Epithelial cell of esophagus (primary cell): ENCODE measurements at regions not wholly inside any gene's neighbourhood (a gene's known extent, or its start where the extent isn't known, plus 50 kb on each side); places are given as distances from the start of the nearest gene placed in this dataset.
"Not testable (repeated sequence)": the region's sequence is repeated elsewhere in the genome, so short reads cannot be mapped to it uniquely, and the experiment has no call there.

Source experiments
- DNase-seq: peaks from one replicate; pipeline ENCODE4 v3.0.0; 2010; ENCODE audit warnings: low read depth
- H3K4me3 ChIP-seq: 2 replicates; pipeline ENCODE4 v1.5.1; 2011; ENCODE audit warnings: mild to moderate bottlenecking, low read length, control low read depth
- TF ChIP-seq, protein P1 (sequence below): IDR thresholded peaks from 2 replicates; pipeline ENCODE4 v1.5.1; 2011; ENCODE audit warnings: low read depth, mild to moderate bottlenecking, low read length, control low read depth, inconsistent platforms; ENCODE audit not compliant: insufficient read depth; ENCODE audit errors: missing control alignments

DNA sequence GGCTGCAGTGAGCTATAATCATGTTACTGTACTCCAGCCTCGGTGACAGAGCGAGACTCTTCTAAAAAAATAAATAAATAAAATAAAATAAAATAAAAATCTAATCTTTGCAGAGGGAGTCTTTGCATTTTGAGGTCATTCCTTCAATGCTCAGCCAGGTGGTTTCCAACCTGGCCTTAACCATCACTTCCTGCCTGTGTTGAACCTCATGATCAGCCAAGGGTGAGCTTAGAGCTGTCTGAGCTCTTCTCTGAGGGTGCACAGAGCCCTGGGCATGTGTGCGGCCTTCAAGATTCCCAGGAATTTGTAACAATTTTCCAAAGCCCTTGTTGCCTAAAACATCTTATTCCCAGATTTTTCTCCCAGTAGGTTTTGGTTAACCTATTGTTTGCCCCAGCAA, 94.3 kb downstream of the KCNJ12 start:
- not testable (repeated sequence) for DNase-seq, H3K4me3 ChIP-seq

- no peak for DNase-seq
- no peak overlapping the region for H3K4me3 ChIP-seq
- TF ChIP-seq, protein P1, sequence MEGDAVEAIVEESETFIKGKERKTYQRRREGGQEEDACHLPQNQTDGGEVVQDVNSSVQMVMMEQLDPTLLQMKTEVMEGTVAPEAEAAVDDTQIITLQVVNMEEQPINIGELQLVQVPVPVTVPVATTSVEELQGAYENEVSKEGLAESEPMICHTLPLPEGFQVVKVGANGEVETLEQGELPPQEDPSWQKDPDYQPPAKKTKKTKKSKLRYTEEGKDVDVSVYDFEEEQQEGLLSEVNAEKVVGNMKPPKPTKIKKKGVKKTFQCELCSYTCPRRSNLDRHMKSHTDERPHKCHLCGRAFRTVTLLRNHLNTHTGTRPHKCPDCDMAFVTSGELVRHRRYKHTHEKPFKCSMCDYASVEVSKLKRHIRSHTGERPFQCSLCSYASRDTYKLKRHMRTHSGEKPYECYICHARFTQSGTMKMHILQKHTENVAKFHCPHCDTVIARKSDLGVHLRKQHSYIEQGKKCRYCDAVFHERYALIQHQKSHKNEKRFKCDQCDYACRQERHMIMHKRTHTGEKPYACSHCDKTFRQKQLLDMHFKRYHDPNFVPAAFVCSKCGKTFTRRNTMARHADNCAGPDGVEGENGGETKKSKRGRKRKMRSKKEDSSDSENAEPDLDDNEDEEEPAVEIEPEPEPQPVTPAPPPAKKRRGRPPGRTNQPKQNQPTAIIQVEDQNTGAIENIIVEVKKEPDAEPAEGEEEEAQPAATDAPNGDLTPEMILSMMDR = no peak
These were observed 94.7 kb downstream of the KCNJ12 start for GRCh38 chr17:21470861-21471260.

GRCh38 chr17:21474815-21475214, 98.7 kb downstream of the KCNJ12 start:
- TF ChIP-seq, protein P1 = no peak
- DNase-seq = no peak
- no peak overlapping the region for H3K4me3 ChIP-seq

DNA sequence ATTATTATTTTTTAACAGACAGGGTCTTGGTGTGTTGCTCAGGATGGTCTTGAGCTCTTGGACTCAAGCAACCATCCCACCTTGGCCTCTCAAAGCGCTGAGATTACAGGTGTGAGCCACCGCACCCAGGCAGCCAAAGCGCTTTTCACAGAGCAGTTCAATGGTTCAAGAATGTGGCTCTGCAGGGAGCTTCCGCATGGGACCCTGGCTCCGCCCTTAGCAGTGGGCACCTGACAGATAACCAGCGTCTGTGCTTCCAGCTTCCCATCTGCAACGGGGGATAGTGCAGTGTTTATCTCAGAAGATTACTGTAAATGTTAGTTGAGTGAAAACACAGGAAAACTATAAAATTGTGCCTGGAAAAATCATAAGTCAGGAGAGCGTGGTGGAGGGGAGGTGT, 99.4 kb downstream of the KCNJ12 start:
- H3K4me3 ChIP-seq = no peak overlapping the region
- no peak for DNase-seq
- TF ChIP-seq, protein P1 = no peak

GRCh38 chr17:21476867-21477266, 100.7 kb downstream of the KCNJ12 start:
- no peak for DNase-seq
- TF ChIP-seq, protein P1 = no peak
- H3K4me3 ChIP-seq = no peak overlapping the region

DNA sequence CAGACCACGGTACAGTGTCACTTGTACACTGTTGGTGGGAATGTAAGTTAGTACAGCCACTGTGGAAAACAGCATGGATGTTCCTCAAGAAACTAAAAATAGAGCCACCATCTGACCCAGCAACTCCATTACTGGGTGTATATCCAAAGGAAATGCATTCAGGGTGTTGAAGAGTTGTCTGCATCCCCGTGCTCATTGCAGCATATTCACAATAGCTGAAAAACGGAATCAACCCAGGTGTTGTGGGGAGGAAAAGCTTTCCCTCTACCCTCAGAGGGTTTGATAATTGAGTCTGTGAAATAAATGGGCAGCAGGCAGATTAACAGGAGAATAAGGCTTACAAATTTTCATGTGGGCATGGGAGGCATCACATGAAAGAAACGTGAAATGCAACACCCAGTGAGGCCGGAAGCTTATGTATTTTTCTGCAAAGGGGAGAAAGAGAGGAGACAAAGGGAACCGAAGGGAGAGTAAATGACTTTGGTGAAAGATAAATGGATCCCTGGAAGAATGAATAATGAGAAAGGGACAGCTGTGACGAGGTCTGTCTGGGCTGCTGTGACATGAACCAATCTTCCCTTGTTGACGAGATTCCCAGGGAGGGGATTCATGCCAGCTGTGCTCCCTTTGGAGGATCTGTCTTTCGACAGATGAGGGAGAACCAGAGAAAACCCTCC, 106.2 kb downstream of the KCNJ12 start:
- no peak for DNase-seq
- TF ChIP-seq, protein P1 = no peak
- H3K4me3 ChIP-seq = no peak overlapping the region

DNA sequence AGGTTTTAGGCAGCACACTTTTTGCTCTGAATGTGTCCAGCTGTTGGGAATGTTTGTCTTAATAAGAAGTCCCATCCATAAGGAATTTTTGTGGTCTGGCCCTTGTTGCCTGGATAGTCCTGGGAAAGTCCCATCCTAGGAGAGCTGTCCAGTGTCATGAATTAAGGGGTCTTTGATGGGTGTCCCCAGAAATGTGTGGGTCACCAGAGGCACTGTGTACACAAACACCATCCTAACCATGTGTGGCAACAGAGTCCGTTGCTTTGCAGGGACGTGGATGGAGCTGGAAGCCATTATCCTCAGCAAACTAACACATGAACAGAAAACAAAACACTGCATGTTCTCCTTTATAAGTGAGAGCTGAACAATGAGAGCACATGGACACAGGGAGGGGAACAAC, 111.9 kb downstream of the KCNJ12 start:
- DNase-seq, H3K4me3 ChIP-seq: not testable (repeated sequence)

DNA sequence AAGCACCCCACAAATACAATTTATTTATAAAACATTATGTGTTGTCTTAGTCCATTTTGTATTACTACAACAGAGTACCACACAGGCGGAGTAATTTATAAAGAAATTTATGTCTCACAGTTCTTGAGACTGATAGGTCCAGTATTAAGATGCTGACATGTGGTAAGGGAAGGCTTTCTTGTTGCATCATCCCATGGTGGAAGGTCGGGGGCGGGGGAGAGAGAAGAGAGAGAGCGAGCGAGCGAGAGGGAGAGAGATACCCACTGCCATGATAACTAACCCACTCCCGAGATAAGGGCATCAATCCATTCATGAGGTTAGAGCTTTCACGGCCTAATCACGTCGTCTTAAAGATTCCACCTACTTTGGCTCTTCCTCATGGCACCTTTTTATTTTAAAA, 117.8 kb downstream of the KCNJ12 start:
- DNase-seq = no peak
- H3K4me3 ChIP-seq = no peak overlapping the region
- TF ChIP-seq, protein P1 = no peak
